ENCODE measurements at regions not wholly inside any gene's neighbourhood (a gene's known extent, or its start where the extent isn't known, plus 50 kb on each side); places are given as distances from the start of the nearest gene placed in this dataset.

- TF ChIP-seq E2F4 (CRISPR knock-in tag; IDR thresholded peaks at IDR 0.05; ENCODE audit: borderline replicate concordance, low read depth) (no peak), CREB1 (CRISPR knock-in tag; IDR thresholded peaks at IDR 0.05) (no peak), CDX4 (CRISPR knock-in tag; IDR thresholded peaks at IDR 0.05; ENCODE audit: borderline replicate concordance) (no peak), ZNF416 (CRISPR knock-in tag; IDR thresholded peaks at IDR 0.05) (no peak), ELF4 (CRISPR knock-in tag; IDR thresholded peaks at IDR 0.05; ENCODE audit: low read depth) (no peak), IRF2 (CRISPR knock-in tag; IDR thresholded peaks at IDR 0.05; ENCODE audit: borderline replicate concordance, low read depth) (no peak), ZNF281 (CRISPR knock-in tag; IDR thresholded peaks at IDR 0.05) (no peak)
Observed at GRCh38 chr16:65598621-65599020, 476.8 kb upstream of the CDH11 start (continued).

GRCh38 chr16:65583498-65583897 is 461.6 kb upstream of the CDH11 start:
- CTCF ChIA-PET = no interaction called here
- Mint-ChIP-seq H3K9me3 (no peaks in the 10 kb centered on the region), H3K4me3 (no peak overlapping the region), H3K36me3 (no peaks in the 10 kb centered on the region), H3K27ac (no peak overlapping the region), H3K4me1 (peaks cover 23% of the 10 kb centered on the region), H3K27me3 (ENCODE audit: low read depth) (peaks cover 9% of the 10 kb centered on the region)
- no peak for ATAC-seq
- POLR2A ChIA-PET = no interaction called here
- no peak for DNase-seq (ENCODE audit: low spot score)
- no peak for TF ChIP-seq ZNF512 (CRISPR knock-in tag; IDR thresholded peaks at IDR 0.05; ENCODE audit: borderline replicate concordance)
- no peak for TF ChIP-seq NR3C1 (CRISPR knock-in tag; conservative IDR thresholded peaks at IDR 0.05; ENCODE audit: low read depth)
- TF ChIP-seq CREB1 (CRISPR knock-in tag; IDR thresholded peaks at IDR 0.05) = no peak
- TF ChIP-seq FOXJ3 (CRISPR knock-in tag; IDR thresholded peaks at IDR 0.05; ENCODE audit: borderline replicate concordance) = no peak
- no peak for TF ChIP-seq ETV6 (CRISPR knock-in tag; IDR thresholded peaks at IDR 0.05)
- TF ChIP-seq JAZF1 (CRISPR knock-in tag; IDR thresholded peaks at IDR 0.05) = no peak
- TF ChIP-seq ZMAT4 (CRISPR knock-in tag; IDR thresholded peaks at IDR 0.05) = no peak
- no peak for TF ChIP-seq HMGA2 (CRISPR knock-in tag; IDR thresholded peaks at IDR 0.05)
- no peak for TF ChIP-seq ZNF138 (CRISPR knock-in tag; conservative IDR thresholded peaks at IDR 0.05)
- TF ChIP-seq CDX4 (CRISPR knock-in tag; IDR thresholded peaks at IDR 0.05; ENCODE audit: borderline replicate concordance) = no peak
- TF ChIP-seq ZNF532 (CRISPR knock-in tag; IDR thresholded peaks at IDR 0.05; ENCODE audit: borderline replicate concordance) = no peak
- no peak for TF ChIP-seq KAT7 (CRISPR knock-in tag; IDR thresholded peaks at IDR 0.05; ENCODE audit: borderline replicate concordance)
- TF ChIP-seq ZNF423 (CRISPR knock-in tag; IDR thresholded peaks at IDR 0.05) = no peak
- no peak for TF ChIP-seq NFE2L1 (CRISPR knock-in tag; IDR thresholded peaks at IDR 0.05)
- TF ChIP-seq ZNF671 (CRISPR knock-in tag; IDR thresholded peaks at IDR 0.05) = no peak

Data from WTC11 (cell line).